ENCODE measurements at regions not wholly inside any gene's neighbourhood (a gene's known extent, or its start where the extent isn't known, plus 50 kb on each side); places are given as distances from the start of the nearest gene placed in this dataset.

- H3K4me3 ChIP-seq (ENCODE audit: low read depth, low read length) = no peak overlapping the region
- TF ChIP-seq CTCF (IDR thresholded peaks at IDR 0.05; ENCODE audit: borderline replicate concordance, insufficient read depth, low read depth, low read length) = no peak
These were observed 169.0 kb upstream of the MPDZ start for GRCh38 chr9:13448482-13448881.

DNA sequence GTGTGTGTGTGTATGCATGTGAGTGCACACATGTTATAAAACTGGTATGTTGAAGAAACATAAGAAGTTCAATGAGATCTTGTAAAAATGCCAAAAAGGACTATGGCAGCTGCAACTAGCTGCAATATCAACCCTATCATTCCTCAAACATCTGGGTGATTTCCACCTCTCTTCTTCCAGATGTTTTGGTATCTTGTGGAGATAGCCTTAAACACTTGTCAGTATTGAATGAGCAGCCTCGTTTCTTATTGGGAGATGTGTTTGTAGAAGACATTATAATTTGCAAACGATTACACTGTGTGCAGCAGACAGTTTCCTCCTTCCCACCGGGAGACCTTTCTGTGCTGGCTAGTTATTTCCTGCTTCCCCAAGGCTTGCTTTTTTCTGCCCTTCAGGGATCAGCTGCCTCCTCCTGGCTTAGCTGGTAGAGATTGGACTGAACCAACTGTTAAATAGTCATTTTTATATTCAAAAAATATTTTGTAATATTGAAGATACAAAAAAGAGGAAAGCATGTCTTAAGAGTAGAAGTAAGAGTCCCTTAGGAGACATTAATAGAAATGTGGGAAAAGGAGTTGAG, 168.4 kb upstream of the MPDZ start:
- H3K4me3 ChIP-seq (ENCODE audit: low read depth, low read length) = no peak overlapping the region
- TF ChIP-seq CTCF (IDR thresholded peaks at IDR 0.05; ENCODE audit: borderline replicate concordance, insufficient read depth, low read depth, low read length) = no peak

DNA sequence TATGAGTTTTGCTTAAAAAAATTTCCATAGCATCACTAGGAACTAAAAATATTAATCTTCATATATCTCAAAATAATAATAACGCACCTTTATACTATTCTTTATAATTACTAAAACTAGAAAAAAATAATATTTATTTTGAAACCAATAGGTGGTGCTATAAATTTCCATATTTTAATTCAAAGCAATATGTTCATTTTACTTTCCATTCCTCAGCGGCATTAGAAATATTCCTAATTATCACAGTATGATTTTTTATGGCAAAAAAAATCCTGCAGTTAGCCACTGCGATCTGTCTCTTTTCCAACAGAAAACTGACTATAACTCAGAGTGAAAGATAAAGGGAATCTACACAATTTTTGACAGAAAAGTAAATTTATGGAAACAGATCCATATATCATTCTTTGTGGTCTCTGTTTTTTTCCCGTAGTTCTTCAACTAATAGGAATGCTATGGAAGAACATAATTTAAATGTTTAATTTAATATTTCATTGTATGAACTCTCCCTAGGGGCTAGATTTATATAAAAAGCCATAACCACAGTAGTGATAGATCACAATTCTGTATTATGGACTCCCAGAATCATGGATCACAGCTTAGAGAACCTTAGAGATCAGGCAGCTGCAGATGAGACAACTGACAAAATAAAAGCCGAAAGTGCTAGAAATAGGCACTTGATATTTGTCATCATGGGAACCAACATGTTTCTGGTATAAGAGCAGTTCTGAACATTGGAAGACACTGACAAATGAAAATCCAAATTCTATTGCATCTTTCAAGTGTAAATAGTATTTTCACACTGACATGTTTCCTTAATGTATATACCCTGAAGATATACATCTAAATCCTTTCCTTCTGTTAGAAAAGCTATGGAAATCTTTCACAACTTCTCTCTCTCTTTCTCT, 167.7 kb upstream of the MPDZ start:
- no peak for TF ChIP-seq CTCF (IDR thresholded peaks at IDR 0.05; ENCODE audit: borderline replicate concordance, insufficient read depth, low read depth, low read length)
- H3K4me3 ChIP-seq (ENCODE audit: low read depth, low read length) = no peak overlapping the region

DNA sequence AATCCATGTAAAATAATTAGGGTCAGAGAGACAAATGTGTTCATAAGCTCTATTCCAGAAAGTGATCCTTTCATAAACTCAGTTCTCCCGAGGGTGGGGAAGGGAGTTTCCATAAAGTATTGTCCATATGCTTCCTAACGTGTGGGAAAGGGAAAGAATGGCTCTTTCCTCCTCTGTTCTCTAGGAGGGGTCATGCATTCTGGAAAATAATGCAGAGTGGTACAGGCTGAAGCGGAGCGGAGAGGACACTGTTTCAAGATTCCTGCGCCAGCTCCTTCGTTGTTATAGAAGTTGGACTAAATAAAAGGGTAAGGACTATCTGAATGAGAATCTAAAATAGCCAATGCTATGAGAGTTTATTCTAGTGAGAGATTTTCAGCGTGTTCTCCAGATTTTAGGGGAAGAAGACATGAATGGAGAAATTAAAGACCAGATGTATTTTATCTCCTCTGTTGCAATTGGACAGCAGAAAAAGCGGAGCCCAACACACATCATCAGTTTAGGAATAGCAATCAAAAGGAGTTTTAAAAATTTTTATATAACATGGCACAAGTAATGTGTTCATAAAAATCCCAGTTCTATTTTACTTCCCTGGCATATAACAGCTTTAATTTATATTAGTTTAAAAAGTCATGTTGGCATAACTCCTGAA, 166.9 kb upstream of the MPDZ start:
- no peak for TF ChIP-seq CTCF (IDR thresholded peaks at IDR 0.05; ENCODE audit: borderline replicate concordance, insufficient read depth, low read depth, low read length)
- H3K4me3 ChIP-seq (ENCODE audit: low read depth, low read length) = no peak overlapping the region

DNA sequence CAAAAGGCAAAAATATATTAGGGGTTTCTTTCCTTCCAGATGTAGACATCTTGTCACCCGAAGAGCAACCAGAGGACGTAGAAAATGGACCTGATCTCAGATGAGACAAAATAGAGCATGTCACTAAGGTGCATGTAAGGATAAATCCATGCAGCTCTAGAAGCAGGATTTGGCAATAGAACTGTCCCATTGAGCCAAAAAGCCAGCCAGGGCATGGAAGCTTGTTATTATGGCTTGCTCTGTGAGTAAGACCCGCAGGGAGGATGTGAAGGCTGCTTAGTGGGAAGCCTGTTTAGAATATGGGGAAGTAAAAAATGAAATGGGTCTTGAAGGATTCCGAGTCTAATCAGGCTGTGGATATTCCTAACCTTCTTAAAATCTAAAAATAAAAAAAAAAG, 165.6 kb upstream of the MPDZ start:
- no peak for TF ChIP-seq CTCF (IDR thresholded peaks at IDR 0.05; ENCODE audit: borderline replicate concordance, insufficient read depth, low read depth, low read length)

DNA sequence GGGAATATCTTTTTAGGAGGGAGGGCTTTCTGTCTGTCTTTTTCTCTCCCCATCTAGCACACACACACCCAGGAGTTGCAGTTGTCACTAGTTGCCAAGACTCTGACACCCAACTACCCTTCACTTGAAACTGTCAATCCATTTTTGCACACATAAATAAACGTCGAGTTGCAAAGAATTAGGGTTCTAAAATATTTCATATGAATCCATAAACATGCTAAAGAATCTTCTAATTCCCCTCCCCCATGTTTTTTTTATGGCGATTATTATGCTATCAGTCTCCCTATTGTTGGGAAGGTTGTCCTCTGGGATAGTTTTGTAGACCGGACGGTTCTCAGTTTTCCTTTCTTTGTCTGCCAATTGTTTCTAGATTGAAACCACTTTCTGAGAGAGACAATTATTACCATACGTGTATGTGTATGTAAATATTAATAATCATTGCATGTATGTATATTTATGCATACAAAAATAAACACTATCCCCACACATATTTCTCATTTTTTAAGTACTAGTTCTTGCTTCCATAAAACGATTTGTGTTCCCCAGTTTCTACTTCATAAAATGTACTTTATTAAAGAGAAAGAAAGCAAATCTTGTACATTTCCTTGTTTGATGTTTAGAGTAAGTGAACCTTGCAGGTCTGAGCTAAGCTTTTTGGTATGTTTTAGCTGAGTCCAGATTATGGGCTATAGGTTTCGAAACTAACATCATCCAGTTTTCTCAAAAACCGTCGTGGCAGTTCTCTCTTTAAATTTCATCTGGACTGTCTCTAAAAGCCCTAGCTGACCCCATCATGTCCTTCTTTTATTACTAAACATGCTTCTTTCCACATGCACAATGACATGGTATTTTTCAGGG, 165.0 kb upstream of the MPDZ start:
- no peak overlapping the region for H3K4me3 ChIP-seq (ENCODE audit: low read depth, low read length)

More for the DNA sequence above, 165.6 kb upstream of the MPDZ start:
- H3K4me3 ChIP-seq (ENCODE audit: low read depth, low read length) = no peak overlapping the region

More for the DNA sequence above, 165.0 kb upstream of the MPDZ start:
- TF ChIP-seq CTCF (IDR thresholded peaks at IDR 0.05; ENCODE audit: borderline replicate concordance, insufficient read depth, low read depth, low read length) = no peak
